ENCODE measurements at regions not wholly inside any gene's neighbourhood (a gene's known extent, or its start where the extent isn't known, plus 50 kb on each side); places are given as distances from the start of the nearest gene placed in this dataset.
A peak's percentile ranks its signal among the peaks of the same experiment; 100 is the strongest.

GRCh38 chr7:41134300-41135255 lies 568.3 kb downstream of the INHBA start:
- DNase-seq (ENCODE audit: low spot score), result peak; percentile 5
- Mint-ChIP-seq H3K9me3 (no peaks in the 10 kb centered on the region), H3K4me3 (no peak overlapping the region), H3K27me3 (ENCODE audit: low read depth) (no peaks in the 10 kb centered on the region), H3K4me1 (ENCODE audit: low read depth) (no peaks in the 10 kb centered on the region), H3K27ac (no peak overlapping the region), H3K36me3 (ENCODE audit: low read depth) (no peaks in the 10 kb centered on the region)

GRCh38 chr7:41133690-41134299 lies 569.1 kb downstream of the INHBA start:
- H3K4me1 Mint-ChIP-seq (ENCODE audit: low read depth), result no peaks in the 10 kb centered on the region
- DNase-seq (ENCODE audit: low spot score), result no peak
- H3K4me3 Mint-ChIP-seq, result no peak overlapping the region
- H3K27me3 Mint-ChIP-seq (ENCODE audit: low read depth), result no peaks in the 10 kb centered on the region
- no peak overlapping the region for H3K27ac Mint-ChIP-seq
- H3K36me3 Mint-ChIP-seq (ENCODE audit: low read depth), result no peaks in the 10 kb centered on the region
- no peaks in the 10 kb centered on the region for H3K9me3 Mint-ChIP-seq

GRCh38 chr7:41131956-41132355 lies 570.9 kb downstream of the INHBA start:
- Mint-ChIP-seq H3K4me1 (ENCODE audit: low read depth) (no peaks in the 10 kb centered on the region), H3K36me3 (ENCODE audit: low read depth) (no peaks in the 10 kb centered on the region)

GRCh38 chr7:41130561-41131236 lies 572.2 kb downstream of the INHBA start:
- Mint-ChIP-seq H3K9me3 (no peaks in the 10 kb centered on the region), H3K4me3 (no peak overlapping the region), H3K36me3 (ENCODE audit: low read depth) (no peaks in the 10 kb centered on the region), H3K27ac (no peak overlapping the region), H3K4me1 (ENCODE audit: low read depth) (no peaks in the 10 kb centered on the region), H3K27me3 (ENCODE audit: low read depth) (no peaks in the 10 kb centered on the region)
- DNase-seq (ENCODE audit: low spot score), result no peak

More at GRCh38 chr7:41131956-41132355, 570.9 kb downstream of the INHBA start:
- no peak for DNase-seq (ENCODE audit: low spot score)
- no peak overlapping the region for H3K27ac Mint-ChIP-seq
- H3K4me3 Mint-ChIP-seq, result no peak overlapping the region
- H3K27me3 Mint-ChIP-seq (ENCODE audit: low read depth), result no peaks in the 10 kb centered on the region
- H3K9me3 Mint-ChIP-seq, result no peaks in the 10 kb centered on the region

- no peak overlapping the region for H3K27ac Mint-ChIP-seq
- no peaks in the 10 kb centered on the region for H3K4me1 Mint-ChIP-seq (ENCODE audit: low read depth)
- no peaks in the 10 kb centered on the region for H3K36me3 Mint-ChIP-seq (ENCODE audit: low read depth)
- H3K27me3 Mint-ChIP-seq (ENCODE audit: low read depth), result no peaks in the 10 kb centered on the region
- no peak overlapping the region for H3K4me3 Mint-ChIP-seq
- no peak for DNase-seq (ENCODE audit: low spot score)
- H3K9me3 Mint-ChIP-seq, result no peaks in the 10 kb centered on the region
These were observed 572.8 kb downstream of the INHBA start for GRCh38 chr7:41130086-41130485.

- Mint-ChIP-seq H3K27me3 (ENCODE audit: low read depth) (no peaks in the 10 kb centered on the region), H3K9me3 (peaks cover 5% of the 10 kb centered on the region), H3K27ac (no peak overlapping the region), H3K4me3 (no peak overlapping the region), H3K36me3 (ENCODE audit: low read depth) (no peaks in the 10 kb centered on the region), H3K4me1 (ENCODE audit: low read depth) (no peaks in the 10 kb centered on the region)
- DNase-seq (ENCODE audit: low spot score), result no peak
These were observed 577.5 kb downstream of the INHBA start for GRCh38 chr7:41125343-41125742.

GRCh38 chr7:41122256-41122987 lies 580.5 kb downstream of the INHBA start:
- H3K27ac Mint-ChIP-seq, result no peak overlapping the region

GRCh38 chr7:41121228-41121627 lies 581.7 kb downstream of the INHBA start:
- no peaks in the 10 kb centered on the region for H3K4me1 Mint-ChIP-seq (ENCODE audit: low read depth)
- H3K27me3 Mint-ChIP-seq (ENCODE audit: low read depth), result no peaks in the 10 kb centered on the region
- no peak for DNase-seq (ENCODE audit: low spot score)
- H3K36me3 Mint-ChIP-seq (ENCODE audit: low read depth), result no peaks in the 10 kb centered on the region
- H3K27ac Mint-ChIP-seq, result no peak overlapping the region
- H3K9me3 Mint-ChIP-seq, result peaks cover 11% of the 10 kb centered on the region
- H3K4me3 Mint-ChIP-seq, result no peak overlapping the region

More at GRCh38 chr7:41122256-41122987, 580.5 kb downstream of the INHBA start:
- Mint-ChIP-seq H3K36me3 (ENCODE audit: low read depth) (no peaks in the 10 kb centered on the region), H3K4me3 (no peak overlapping the region), H3K27me3 (ENCODE audit: low read depth) (no peaks in the 10 kb centered on the region), H3K4me1 (ENCODE audit: low read depth) (no peaks in the 10 kb centered on the region), H3K9me3 (peaks cover 11% of the 10 kb centered on the region)
- DNase-seq (ENCODE audit: low spot score), result no peak

GRCh38 chr7:41118486-41118885 lies 584.4 kb downstream of the INHBA start:
- H3K9me3 Mint-ChIP-seq, result peaks cover 11% of the 10 kb centered on the region
- H3K4me3 Mint-ChIP-seq, result no peak overlapping the region
- H3K27me3 Mint-ChIP-seq (ENCODE audit: low read depth), result no peaks in the 10 kb centered on the region
- no peaks in the 10 kb centered on the region for H3K4me1 Mint-ChIP-seq (ENCODE audit: low read depth)
- H3K36me3 Mint-ChIP-seq (ENCODE audit: low read depth), result no peaks in the 10 kb centered on the region
- DNase-seq (ENCODE audit: low spot score), result no peak
- H3K27ac Mint-ChIP-seq, result no peak overlapping the region

- no peak for DNase-seq (ENCODE audit: low spot score)
- no peaks in the 10 kb centered on the region for H3K4me1 Mint-ChIP-seq (ENCODE audit: low read depth)
- no peaks in the 10 kb centered on the region for H3K27me3 Mint-ChIP-seq (ENCODE audit: low read depth)
- H3K27ac Mint-ChIP-seq, result no peak overlapping the region
- no peak overlapping the region for H3K4me3 Mint-ChIP-seq
- no peaks in the 10 kb centered on the region for H3K36me3 Mint-ChIP-seq (ENCODE audit: low read depth)
- H3K9me3 Mint-ChIP-seq, result peaks cover 6% of the 10 kb centered on the region
These were observed 585.5 kb downstream of the INHBA start for GRCh38 chr7:41117431-41117830.

GRCh38 chr7:41116817-41117216 lies 586.1 kb downstream of the INHBA start:
- no peak overlapping the region for H3K4me3 Mint-ChIP-seq
- no peak for DNase-seq (ENCODE audit: low spot score)
- peaks cover 6% of the 10 kb centered on the region for H3K9me3 Mint-ChIP-seq
- no peak overlapping the region for H3K27ac Mint-ChIP-seq
- H3K4me1 Mint-ChIP-seq (ENCODE audit: low read depth), result no peaks in the 10 kb centered on the region
- no peaks in the 10 kb centered on the region for H3K36me3 Mint-ChIP-seq (ENCODE audit: low read depth)
- no peaks in the 10 kb centered on the region for H3K27me3 Mint-ChIP-seq (ENCODE audit: low read depth)

- Mint-ChIP-seq H3K4me3 (no peak overlapping the region), H3K27ac (no peak overlapping the region), H3K27me3 (ENCODE audit: low read depth) (no peaks in the 10 kb centered on the region), H3K4me1 (ENCODE audit: low read depth) (no peaks in the 10 kb centered on the region), H3K9me3 (peaks cover 6% of the 10 kb centered on the region), H3K36me3 (ENCODE audit: low read depth) (no peaks in the 10 kb centered on the region)
- no peak for DNase-seq (ENCODE audit: low spot score)
These were observed 586.6 kb downstream of the INHBA start for GRCh38 chr7:41116337-41116736.

- no peak overlapping the region for H3K4me3 Mint-ChIP-seq
- no peaks in the 10 kb centered on the region for H3K4me1 Mint-ChIP-seq (ENCODE audit: low read depth)
- H3K27ac Mint-ChIP-seq, result no peak overlapping the region
- no peaks in the 10 kb centered on the region for H3K27me3 Mint-ChIP-seq (ENCODE audit: low read depth)
- H3K9me3 Mint-ChIP-seq, result peaks cover 8% of the 10 kb centered on the region
- H3K36me3 Mint-ChIP-seq (ENCODE audit: low read depth), result no peaks in the 10 kb centered on the region
- no peak for DNase-seq (ENCODE audit: low spot score)
These were observed 588.2 kb downstream of the INHBA start for GRCh38 chr7:41114691-41115090.
